Type B pancreatic cell (in vitro differentiated cells): ENCODE measurements at regions not wholly inside any gene's neighbourhood (a gene's known extent, or its start where the extent isn't known, plus 50 kb on each side); places are given as distances from the start of the nearest gene placed in this dataset.

Experiments used
- DNase-seq: peaks from one replicate; pipeline ENCODE4 v3.0.0; 2021; ENCODE audit warnings: mixed read lengths; ENCODE audit not compliant: unreplicated experiment; ENCODE audit errors: extremely low spot score
- H3K27ac Mint-ChIP-seq: 2 replicates; pipeline ENCODE4 v1.8.0; 2021; ENCODE audit warnings: mild to moderate bottlenecking, mixed read lengths
- H3K27me3 Mint-ChIP-seq: 2 replicates; pipeline ENCODE4 v1.8.0; 2021; ENCODE audit warnings: mixed read lengths
- H3K36me3 Mint-ChIP-seq: 2 replicates; pipeline ENCODE4 v1.8.0; 2021; ENCODE audit warnings: mixed read lengths
- H3K4me1 Mint-ChIP-seq: one replicate; pipeline ENCODE4 v1.8.0; 2021; ENCODE audit warnings: mixed read lengths; ENCODE audit not compliant: unreplicated experiment
- H3K4me3 Mint-ChIP-seq: 2 replicates; pipeline ENCODE4 v1.8.0; 2021; ENCODE audit warnings: mild to moderate bottlenecking, mixed read lengths
- H3K9me3 Mint-ChIP-seq: 2 replicates; pipeline ENCODE4 v1.8.0; 2021; ENCODE audit warnings: mixed read lengths
- TF ChIP-seq, protein P1 (sequence below): fragments of 200-600 bp; sonication (generic); conservative IDR thresholded peaks from 2 replicates; pipeline ENCODE4 v1.5.0; 2021; ENCODE audit warnings: antibody characterized with exemption, mild to moderate bottlenecking

DNA sequence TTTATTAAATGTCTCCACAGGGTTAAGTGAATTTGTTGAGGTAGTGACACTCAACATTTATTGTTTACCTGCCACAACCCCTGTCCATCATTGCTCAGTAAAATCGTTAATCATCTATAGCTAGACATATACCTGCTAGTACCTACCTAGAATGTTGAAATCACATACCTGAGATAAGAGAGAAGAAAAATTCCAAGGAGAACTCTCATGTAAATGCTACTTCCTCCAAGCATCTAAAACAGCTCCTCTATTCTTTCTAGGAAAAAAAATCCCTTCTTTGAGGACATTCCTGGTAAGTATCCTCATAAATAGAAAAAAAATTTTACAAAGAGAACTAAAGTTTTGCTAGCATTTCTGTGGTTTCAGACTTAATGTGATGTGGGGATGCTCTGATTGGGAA, 325.1 kb downstream of the DAD1 start:
- Mint-ChIP-seq H3K4me1 (peaks cover 20% of the 10 kb centered on the region), H3K27me3 (peaks cover 25% of the 10 kb centered on the region), H3K27ac (no peak overlapping the region), H3K4me3 (no peak overlapping the region), H3K9me3 (peaks cover 7% of the 10 kb centered on the region), H3K36me3 (no peaks in the 10 kb centered on the region)
- DNase-seq = no peak
- TF ChIP-seq, protein P1, sequence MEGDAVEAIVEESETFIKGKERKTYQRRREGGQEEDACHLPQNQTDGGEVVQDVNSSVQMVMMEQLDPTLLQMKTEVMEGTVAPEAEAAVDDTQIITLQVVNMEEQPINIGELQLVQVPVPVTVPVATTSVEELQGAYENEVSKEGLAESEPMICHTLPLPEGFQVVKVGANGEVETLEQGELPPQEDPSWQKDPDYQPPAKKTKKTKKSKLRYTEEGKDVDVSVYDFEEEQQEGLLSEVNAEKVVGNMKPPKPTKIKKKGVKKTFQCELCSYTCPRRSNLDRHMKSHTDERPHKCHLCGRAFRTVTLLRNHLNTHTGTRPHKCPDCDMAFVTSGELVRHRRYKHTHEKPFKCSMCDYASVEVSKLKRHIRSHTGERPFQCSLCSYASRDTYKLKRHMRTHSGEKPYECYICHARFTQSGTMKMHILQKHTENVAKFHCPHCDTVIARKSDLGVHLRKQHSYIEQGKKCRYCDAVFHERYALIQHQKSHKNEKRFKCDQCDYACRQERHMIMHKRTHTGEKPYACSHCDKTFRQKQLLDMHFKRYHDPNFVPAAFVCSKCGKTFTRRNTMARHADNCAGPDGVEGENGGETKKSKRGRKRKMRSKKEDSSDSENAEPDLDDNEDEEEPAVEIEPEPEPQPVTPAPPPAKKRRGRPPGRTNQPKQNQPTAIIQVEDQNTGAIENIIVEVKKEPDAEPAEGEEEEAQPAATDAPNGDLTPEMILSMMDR = no peak

DNA sequence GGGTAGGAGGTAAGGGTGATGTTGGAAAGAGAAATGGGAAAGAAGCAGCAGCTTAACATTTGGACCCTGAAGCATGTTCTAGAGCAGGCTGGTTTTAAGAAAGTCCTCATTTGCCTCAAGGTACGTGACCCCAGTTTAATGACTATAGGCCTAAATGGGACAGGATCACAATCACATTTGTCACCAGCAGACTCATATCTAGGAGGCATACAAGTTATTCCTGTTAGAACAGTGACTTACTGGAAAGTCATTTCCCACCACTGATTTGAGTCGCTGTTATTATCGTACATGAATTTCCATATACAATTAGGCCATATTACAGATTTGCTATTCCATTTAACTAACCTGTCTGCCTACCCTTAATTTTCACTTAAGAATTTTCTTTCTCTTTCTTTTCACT, 326.1 kb downstream of the DAD1 start:
- H3K4me1 Mint-ChIP-seq = peaks cover 15% of the 10 kb centered on the region
- H3K9me3 Mint-ChIP-seq = peaks cover 14% of the 10 kb centered on the region
- DNase-seq = no peak
- no peak overlapping the region for H3K27ac Mint-ChIP-seq
- peaks cover 20% of the 10 kb centered on the region for H3K27me3 Mint-ChIP-seq
- H3K4me3 Mint-ChIP-seq = no peak overlapping the region
- TF ChIP-seq, protein P1 = no peak
- H3K36me3 Mint-ChIP-seq = no peaks in the 10 kb centered on the region

DNA sequence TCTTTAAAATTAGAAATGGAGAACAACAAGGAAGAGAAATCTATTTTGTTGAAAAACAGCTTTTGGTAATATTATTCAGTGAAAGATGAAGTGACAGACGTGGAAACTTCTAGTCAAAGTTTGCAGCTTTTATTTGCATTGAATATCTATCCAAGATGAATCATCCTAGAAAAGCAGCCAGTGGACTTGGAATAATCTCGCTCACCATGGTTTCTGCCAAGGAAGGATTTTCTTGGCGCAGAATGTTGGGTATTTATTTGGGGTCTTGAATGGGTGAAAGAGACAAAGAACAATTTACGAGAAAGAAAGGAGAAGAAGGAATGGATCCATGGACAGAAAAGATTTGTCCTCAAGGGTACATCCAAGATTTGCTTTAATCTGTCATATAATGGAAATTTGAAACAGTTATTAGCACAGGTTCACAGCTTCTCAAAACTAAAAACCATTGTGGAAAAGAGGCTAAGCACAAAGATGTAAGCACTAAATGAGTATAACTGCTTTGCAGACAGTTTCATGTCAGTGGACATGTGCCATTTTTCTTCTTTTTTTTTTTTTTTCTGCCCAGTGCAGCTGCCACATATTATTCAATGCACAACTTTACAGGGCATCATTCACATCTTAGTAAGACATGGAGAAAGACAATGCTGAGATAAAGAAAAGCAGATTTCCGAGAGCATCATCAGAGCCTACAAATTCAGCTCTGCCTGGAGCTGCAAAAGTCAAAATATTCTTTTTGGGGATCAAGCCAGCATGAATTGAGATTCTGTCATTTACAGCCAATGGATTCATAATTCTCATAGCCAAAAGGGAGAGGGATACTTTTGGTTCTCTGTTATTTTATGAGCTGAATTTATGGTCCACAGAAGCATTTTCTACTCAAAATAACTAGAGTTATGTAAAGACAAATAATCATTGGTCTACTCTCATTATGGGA, 333.7 kb downstream of the DAD1 start:
- Mint-ChIP-seq H3K27me3 (peaks cover 14% of the 10 kb centered on the region), H3K4me1 (no peaks in the 10 kb centered on the region), H3K9me3 (peaks cover 14% of the 10 kb centered on the region), H3K4me3 (no peak overlapping the region), H3K36me3 (no peaks in the 10 kb centered on the region), H3K27ac (no peak overlapping the region)
- TF ChIP-seq, protein P1 = no peak
- no peak for DNase-seq

DNA sequence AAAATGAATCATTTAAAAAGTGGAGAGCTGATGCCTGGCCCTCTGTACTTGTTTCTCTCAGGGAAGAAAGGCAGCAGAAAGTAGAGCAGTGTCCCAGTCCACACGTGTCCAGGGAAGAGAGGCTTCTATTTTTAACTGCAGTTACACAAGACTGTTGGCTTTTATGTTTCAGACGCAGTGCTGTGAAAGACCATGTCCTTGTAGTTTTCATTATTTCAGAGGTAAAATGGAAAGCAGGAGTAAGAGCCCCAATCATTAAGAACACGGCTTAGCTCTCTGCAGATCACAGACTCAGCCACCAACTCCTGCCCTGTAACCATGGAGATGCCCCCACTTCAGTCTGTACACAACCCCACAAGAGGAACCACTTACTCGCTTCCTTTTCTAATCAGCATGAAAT, 336.3 kb downstream of the DAD1 start:
- H3K36me3 Mint-ChIP-seq = no peaks in the 10 kb centered on the region
- TF ChIP-seq, protein P1 = no peak
- no peaks in the 10 kb centered on the region for H3K4me1 Mint-ChIP-seq
- no peak overlapping the region for H3K27ac Mint-ChIP-seq
- H3K9me3 Mint-ChIP-seq = no peaks in the 10 kb centered on the region
- H3K4me3 Mint-ChIP-seq = no peak overlapping the region
- no peak for DNase-seq
- peaks cover 9% of the 10 kb centered on the region for H3K27me3 Mint-ChIP-seq

DNA sequence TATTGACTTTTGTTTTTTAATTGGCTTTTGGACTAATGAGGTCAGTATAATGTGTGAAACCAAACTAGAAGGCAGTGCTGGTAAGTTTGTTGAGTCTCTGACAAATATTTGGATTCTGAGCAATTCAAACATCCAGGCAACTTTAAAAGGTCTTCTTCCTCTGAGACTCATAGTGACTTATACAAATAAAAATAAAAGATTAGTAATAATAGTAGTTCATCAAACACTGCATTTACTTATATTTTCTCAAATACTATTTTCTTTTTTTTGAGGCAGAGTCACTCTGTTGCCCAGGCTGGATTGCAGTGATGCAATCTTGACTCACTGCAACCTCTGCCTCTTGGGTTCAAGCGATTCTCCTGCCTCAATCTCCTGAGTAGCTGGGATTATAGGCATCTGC, 337.9 kb downstream of the DAD1 start:
- Mint-ChIP-seq H3K4me1 (no peaks in the 10 kb centered on the region), H3K27ac (no peak overlapping the region), H3K27me3 (peaks cover 9% of the 10 kb centered on the region), H3K36me3 (no peaks in the 10 kb centered on the region), H3K9me3 (no peaks in the 10 kb centered on the region), H3K4me3 (no peak overlapping the region)
- no peak for DNase-seq
- TF ChIP-seq, protein P1 = no peak
